ENCODE measurements at regions not wholly inside any gene's neighbourhood (a gene's known extent, or its start where the extent isn't known, plus 50 kb on each side); places are given as distances from the start of the nearest gene placed in this dataset.

GRCh38 chr18:78521136-78521535 is 458.5 kb upstream of the SALL3 start:
- no peak for DNase-seq (ENCODE audit: low spot score in 2 of 2)
- H3K4me3 ChIP-seq = no peak overlapping the region
- no peaks in the 10 kb centered on the region for H3K9me3 ChIP-seq
- no peaks in the 10 kb centered on the region for H3K27me3 ChIP-seq (ENCODE audit: low read depth)
- H3K4me1 ChIP-seq = no peaks in the 10 kb centered on the region
- in situ Hi-C loops (cut with MboI; ENCODE audit: low sequenced_read_pairs) = no loop called here
- H3K36me3 ChIP-seq (replicated peaks) = no peaks in the 10 kb centered on the region

GRCh38 chr18:78521744-78522143 is 457.9 kb upstream of the SALL3 start:
- H3K27me3 ChIP-seq (ENCODE audit: low read depth) = no peaks in the 10 kb centered on the region
- H3K36me3 ChIP-seq (replicated peaks) = no peaks in the 10 kb centered on the region
- no peak for DNase-seq (ENCODE audit: low spot score in 2 of 2)
- no peaks in the 10 kb centered on the region for H3K9me3 ChIP-seq
- in situ Hi-C loops (cut with MboI; ENCODE audit: low sequenced_read_pairs) = no loop called here
- no peak overlapping the region for H3K4me3 ChIP-seq
- H3K4me1 ChIP-seq = no peaks in the 10 kb centered on the region

GRCh38 chr18:78522507-78522906 is 457.1 kb upstream of the SALL3 start:
- H3K4me3 ChIP-seq = no peak overlapping the region
- no peaks in the 10 kb centered on the region for H3K27me3 ChIP-seq (ENCODE audit: low read depth)
- H3K36me3 ChIP-seq (replicated peaks) = no peaks in the 10 kb centered on the region
- in situ Hi-C loops (cut with MboI; ENCODE audit: low sequenced_read_pairs) = no loop called here
- no peak for DNase-seq (ENCODE audit: low spot score in 2 of 2)
- H3K9me3 ChIP-seq = no peaks in the 10 kb centered on the region
- H3K4me1 ChIP-seq = no peaks in the 10 kb centered on the region

DNA sequence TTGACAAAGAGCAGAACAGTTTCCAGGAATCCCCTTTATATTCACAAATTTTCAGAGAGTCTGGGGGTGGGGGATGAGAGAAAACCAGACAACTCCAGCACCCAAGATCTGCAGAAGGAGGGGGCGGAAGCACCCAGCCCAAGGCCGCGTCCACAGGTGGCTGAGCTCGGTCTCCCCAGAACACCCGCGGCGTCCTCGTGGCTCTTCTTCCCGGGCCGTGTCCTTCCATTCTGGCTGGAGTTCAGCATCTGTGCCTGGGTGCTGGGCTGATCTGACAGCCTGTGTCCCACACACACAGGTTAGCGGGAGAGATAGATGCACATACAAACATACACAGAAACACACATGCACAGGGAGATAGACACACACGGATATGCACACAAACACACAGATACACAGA is 455.8 kb upstream of the SALL3 start:
- Histone ChIP-seq H3K27me3 (ENCODE audit: low read depth) (no peaks in the 10 kb centered on the region), H3K36me3 (replicated peaks) (no peaks in the 10 kb centered on the region), H3K9me3 (no peaks in the 10 kb centered on the region), H3K4me3 (no peak overlapping the region), H3K4me1 (no peaks in the 10 kb centered on the region)
- DNase-seq (ENCODE audit: low spot score in 2 of 2) = no peak
- in situ Hi-C loops (cut with MboI; ENCODE audit: low sequenced_read_pairs) = no loop called here

GRCh38 chr18:78525366-78526111 is 454.1 kb upstream of the SALL3 start:
- Histone ChIP-seq H3K4me3 (no peak overlapping the region), H3K27me3 (ENCODE audit: low read depth) (no peaks in the 10 kb centered on the region), H3K9me3 (no peaks in the 10 kb centered on the region), H3K4me1 (no peaks in the 10 kb centered on the region), H3K36me3 (replicated peaks) (no peaks in the 10 kb centered on the region)
- no peak for DNase-seq (ENCODE audit: low spot score in 2 of 2)
- in situ Hi-C loops (cut with MboI; ENCODE audit: low sequenced_read_pairs) = no loop called here

- Histone ChIP-seq H3K4me3 (no peak overlapping the region), H3K4me1 (no peaks in the 10 kb centered on the region), H3K36me3 (replicated peaks) (no peaks in the 10 kb centered on the region), H3K9me3 (no peaks in the 10 kb centered on the region), H3K27me3 (ENCODE audit: low read depth) (no peaks in the 10 kb centered on the region)
- DNase-seq (ENCODE audit: low spot score in 2 of 2) = no peak
- in situ Hi-C loops (cut with MboI; ENCODE audit: low sequenced_read_pairs) = no loop called here
These were observed 453.3 kb upstream of the SALL3 start for GRCh38 chr18:78526275-78526674.

- in situ Hi-C loops (cut with MboI; ENCODE audit: low sequenced_read_pairs) = no loop called here
- H3K27me3 ChIP-seq (ENCODE audit: low read depth) = no peaks in the 10 kb centered on the region
- no peaks in the 10 kb centered on the region for H3K36me3 ChIP-seq (replicated peaks)
- no peak overlapping the region for H3K4me3 ChIP-seq
- DNase-seq (ENCODE audit: low spot score in 2 of 2) = no peak
- no peaks in the 10 kb centered on the region for H3K9me3 ChIP-seq
- no peaks in the 10 kb centered on the region for H3K4me1 ChIP-seq
These were observed 452.5 kb upstream of the SALL3 start for GRCh38 chr18:78526923-78527711.

DNA sequence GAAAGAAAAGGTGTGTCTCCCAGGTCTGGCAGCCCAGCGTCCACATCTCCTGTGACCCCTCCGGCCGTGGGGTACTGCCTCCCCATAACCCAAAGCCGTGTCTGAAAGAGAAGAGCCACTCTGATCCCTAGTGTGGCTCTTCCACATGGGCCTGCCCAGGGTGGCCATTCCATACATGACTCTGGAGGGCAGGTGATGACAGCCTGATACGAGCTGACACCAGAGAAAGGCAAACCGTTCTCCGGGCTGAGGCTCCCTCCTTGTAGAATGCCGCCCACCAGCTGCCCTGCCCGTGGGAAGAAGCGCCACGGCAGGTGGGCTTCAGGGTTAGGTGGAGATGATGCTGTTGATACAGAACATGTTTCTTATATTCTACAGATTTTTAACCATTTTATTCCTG is 451.6 kb upstream of the SALL3 start:
- H3K27me3 ChIP-seq (ENCODE audit: low read depth) = no peaks in the 10 kb centered on the region
- H3K4me1 ChIP-seq = no peaks in the 10 kb centered on the region
- no peak for DNase-seq (ENCODE audit: low spot score in 2 of 2)
- H3K36me3 ChIP-seq (replicated peaks) = no peaks in the 10 kb centered on the region
- in situ Hi-C loops (cut with MboI; ENCODE audit: low sequenced_read_pairs) = no loop called here
- H3K4me3 ChIP-seq = no peak overlapping the region
- H3K9me3 ChIP-seq = no peaks in the 10 kb centered on the region

GRCh38 chr18:78528411-78529258 is 451.0 kb upstream of the SALL3 start:
- H3K4me1 ChIP-seq = no peaks in the 10 kb centered on the region
- in situ Hi-C loops (cut with MboI; ENCODE audit: low sequenced_read_pairs) = no loop called here

GRCh38 chr18:78531637-78532036 is 448.0 kb upstream of the SALL3 start:
- Histone ChIP-seq H3K4me1 (no peaks in the 10 kb centered on the region), H3K36me3 (replicated peaks) (no peaks in the 10 kb centered on the region), H3K4me3 (no peak overlapping the region), H3K9me3 (no peaks in the 10 kb centered on the region), H3K27me3 (ENCODE audit: low read depth) (no peaks in the 10 kb centered on the region)
- DNase-seq (ENCODE audit: low spot score in 2 of 2) = no peak
- in situ Hi-C loops (cut with MboI; ENCODE audit: low sequenced_read_pairs) = no loop called here

More at GRCh38 chr18:78528411-78529258, 451.0 kb upstream of the SALL3 start:
- H3K9me3 ChIP-seq = no peaks in the 10 kb centered on the region
- no peak for DNase-seq (ENCODE audit: low spot score in 2 of 2)
- no peaks in the 10 kb centered on the region for H3K36me3 ChIP-seq (replicated peaks)
- no peaks in the 10 kb centered on the region for H3K27me3 ChIP-seq (ENCODE audit: low read depth)
- H3K4me3 ChIP-seq = no peak overlapping the region

- in situ Hi-C loops (cut with MboI; ENCODE audit: low sequenced_read_pairs) = no loop called here
- Histone ChIP-seq H3K27me3 (ENCODE audit: low read depth) (no peaks in the 10 kb centered on the region), H3K36me3 (replicated peaks) (no peaks in the 10 kb centered on the region), H3K9me3 (no peaks in the 10 kb centered on the region), H3K4me3 (no peak overlapping the region), H3K4me1 (no peaks in the 10 kb centered on the region)
- DNase-seq (ENCODE audit: low spot score in 2 of 2) = no peak
These were observed 440.8 kb upstream of the SALL3 start for GRCh38 chr18:78538669-78539440.

DNA sequence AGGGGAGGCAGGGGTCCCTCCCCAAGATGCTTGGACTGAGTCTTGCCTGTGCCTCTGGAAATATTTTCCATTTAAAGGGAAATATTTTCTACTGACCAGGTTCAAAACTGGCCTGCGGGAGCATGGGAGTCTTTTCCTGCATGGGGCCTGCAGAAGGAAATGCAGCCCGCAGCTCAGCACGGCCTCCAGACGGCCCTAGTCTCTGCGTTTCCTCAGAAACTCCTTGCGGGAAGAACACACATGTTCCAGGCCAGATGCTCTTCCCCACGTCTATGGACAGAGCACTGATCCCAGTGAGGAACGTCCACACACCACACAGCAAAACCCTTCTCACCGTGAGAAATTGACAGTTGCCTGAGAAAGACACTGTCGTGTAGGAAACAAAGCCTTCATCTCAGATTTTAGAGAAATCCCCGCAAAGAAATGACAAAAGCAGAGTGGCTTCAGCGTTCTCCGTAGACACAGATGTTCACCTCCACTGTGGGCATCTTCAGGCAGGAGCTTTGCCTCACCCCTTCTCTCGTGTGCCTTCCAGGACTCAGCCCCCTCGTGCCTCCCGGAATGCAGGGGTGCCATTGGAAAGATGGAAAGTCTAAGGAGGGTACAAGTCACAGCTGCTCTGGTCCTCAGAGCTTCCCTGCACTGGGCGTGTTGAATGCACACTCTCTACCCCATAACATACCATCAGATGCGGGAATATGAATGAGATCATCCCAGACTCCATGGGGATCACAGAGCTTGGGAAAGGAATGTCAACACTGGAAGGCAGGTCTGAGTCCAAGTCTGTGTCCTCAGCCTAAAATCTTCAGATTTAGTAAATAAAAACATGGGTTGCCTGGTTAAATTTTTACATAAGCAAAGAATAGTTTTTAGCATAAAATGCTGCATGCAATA is 438.7 kb upstream of the SALL3 start:
- no peaks in the 10 kb centered on the region for H3K36me3 ChIP-seq (replicated peaks)
- no peak overlapping the region for H3K4me3 ChIP-seq
- H3K4me1 ChIP-seq = no peaks in the 10 kb centered on the region
- in situ Hi-C loops (cut with MboI; ENCODE audit: low sequenced_read_pairs) = no loop called here
- H3K27me3 ChIP-seq (ENCODE audit: low read depth) = no peaks in the 10 kb centered on the region
- H3K9me3 ChIP-seq = no peaks in the 10 kb centered on the region
- no peak for DNase-seq (ENCODE audit: low spot score in 2 of 2)
